Ovary (tissue), 3 donors: ENCODE measurements at regions not wholly inside any gene's neighbourhood (a gene's known extent, or its start where the extent isn't known, plus 50 kb on each side); places are given as distances from the start of the nearest gene placed in this dataset.

Source experiments
- EP300 ChIP-seq: sonication (generic); formaldehyde crosslinking; IDR thresholded peaks from one replicate; pipeline ENCODE4 v1.6.1; 2017; ENCODE audit warnings: antibody characterized with exemption
- POLR2A ChIP-seq: fragments of 450-650 bp; IDR thresholded peaks from one replicate; pipeline ENCODE4 v1.6.1; 2017; ENCODE audit warnings: antibody characterized with exemption, mild to moderate bottlenecking, moderate library complexity
- TF ChIP-seq, protein P1 (sequence below), 3 donors: fragments of 450-650 bp in 2 of 3; fragments of 200-600 bp in 1 of 3; IDR thresholded peaks; one replicate each; pipeline versions ENCODE4 v1.5.1 to v1.8.0; 2016 to 2022; ENCODE audit warnings: antibody characterized with exemption in 3 of 3, mild to moderate bottlenecking in 1 of 3
- donor health status: DM: no; HTN: no; CAD: no.

DNA sequence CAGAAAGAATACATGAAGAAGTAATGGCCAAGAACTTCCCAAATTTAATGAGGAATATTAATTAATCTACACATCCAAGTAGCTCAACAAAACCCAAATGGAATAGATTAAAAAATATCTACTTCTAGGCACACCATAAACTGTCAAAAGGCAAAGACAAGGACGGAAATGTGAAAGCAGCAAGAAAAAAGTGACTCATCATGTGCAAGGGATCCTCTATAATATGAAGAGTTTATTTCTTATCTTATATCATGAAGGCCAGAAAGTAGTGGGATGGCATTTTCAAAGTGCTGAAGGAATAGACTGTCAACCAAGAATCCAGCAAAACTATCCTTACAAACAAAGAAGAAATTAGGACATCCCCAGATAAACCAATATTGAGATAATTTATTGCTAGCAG is 73.9 kb upstream of the PRICKLE2 start:
- TF ChIP-seq EP300 (no peak), POLR2A (no peak)
- TF ChIP-seq, protein P1, sequence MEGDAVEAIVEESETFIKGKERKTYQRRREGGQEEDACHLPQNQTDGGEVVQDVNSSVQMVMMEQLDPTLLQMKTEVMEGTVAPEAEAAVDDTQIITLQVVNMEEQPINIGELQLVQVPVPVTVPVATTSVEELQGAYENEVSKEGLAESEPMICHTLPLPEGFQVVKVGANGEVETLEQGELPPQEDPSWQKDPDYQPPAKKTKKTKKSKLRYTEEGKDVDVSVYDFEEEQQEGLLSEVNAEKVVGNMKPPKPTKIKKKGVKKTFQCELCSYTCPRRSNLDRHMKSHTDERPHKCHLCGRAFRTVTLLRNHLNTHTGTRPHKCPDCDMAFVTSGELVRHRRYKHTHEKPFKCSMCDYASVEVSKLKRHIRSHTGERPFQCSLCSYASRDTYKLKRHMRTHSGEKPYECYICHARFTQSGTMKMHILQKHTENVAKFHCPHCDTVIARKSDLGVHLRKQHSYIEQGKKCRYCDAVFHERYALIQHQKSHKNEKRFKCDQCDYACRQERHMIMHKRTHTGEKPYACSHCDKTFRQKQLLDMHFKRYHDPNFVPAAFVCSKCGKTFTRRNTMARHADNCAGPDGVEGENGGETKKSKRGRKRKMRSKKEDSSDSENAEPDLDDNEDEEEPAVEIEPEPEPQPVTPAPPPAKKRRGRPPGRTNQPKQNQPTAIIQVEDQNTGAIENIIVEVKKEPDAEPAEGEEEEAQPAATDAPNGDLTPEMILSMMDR (IDR thresholded peaks at IDR 0.05) = no peak
